SK-N-SH (cell line): ENCODE measurements at regions not wholly inside any gene's neighbourhood (a gene's known extent, or its start where the extent isn't known, plus 50 kb on each side); places are given as distances from the start of the nearest gene placed in this dataset.

Source experiments
- CHD2 ChIP-seq: fragments of 150-350 bp; IDR thresholded peaks from 2 replicates; pipeline ENCODE4 v1.6.1; 2018; ENCODE audit warnings: low read length; ENCODE audit not compliant: partially characterized antibody
- CTCF ChIP-seq: fragments of 200-600 bp; sonication (generic); IDR thresholded peaks from 2 replicates; pipeline ENCODE4 v1.6.1; 2017; ENCODE audit warnings: antibody characterized with exemption, mild to moderate bottlenecking, moderate library complexity
- EP300 ChIP-seq, 2 experiments: IDR thresholded peaks; 2 replicates each; pipeline versions ENCODE4 v1.4.0 to v1.6.1; 2012; ENCODE audit warnings: borderline replicate concordance in 1 of 2, low read depth in 1 of 2, low read length in 1 of 2
- FOXJ3 ChIP-seq: sonication (generic); formaldehyde crosslinking; IDR thresholded peaks from 2 replicates; pipeline ENCODE4 v1.5.1; 2020; ENCODE audit warnings: mild to moderate bottlenecking, missing genetic modification reagents
- MAX ChIP-seq: IDR thresholded peaks from 2 replicates; pipeline ENCODE4 v1.4.0; 2012; ENCODE audit warnings: low read depth
- MXI1 ChIP-seq: IDR thresholded peaks from 2 replicates; pipeline ENCODE4 v1.6.1; 2012; ENCODE audit warnings: mild to moderate bottlenecking, low read depth, low read length, improper control_type of control experiment
- NRF1 ChIP-seq: IDR thresholded peaks from 2 replicates; pipeline ENCODE4 v1.6.1; 2012; ENCODE audit warnings: low read depth, mild to moderate bottlenecking, low read length
- POLR2AphosphoS5 ChIP-seq: IDR thresholded peaks from 2 replicates; pipeline ENCODE4 v1.6.1; 2012; ENCODE audit warnings: low read depth, low read length
- REST ChIP-seq: IDR thresholded peaks from 2 replicates; pipeline ENCODE4 v1.6.1; 2012; ENCODE audit warnings: mild to moderate bottlenecking, low read depth, low read length, moderate library complexity
- SIN3A ChIP-seq: IDR thresholded peaks from 2 replicates; pipeline ENCODE4 v1.6.1; 2012; ENCODE audit warnings: low read depth, mild to moderate bottlenecking, low read length, moderate library complexity, borderline replicate concordance
- USF2 ChIP-seq: fragments of 150-350 bp; IDR thresholded peaks from 2 replicates; pipeline ENCODE4 v1.6.1; 2017; ENCODE audit warnings: antibody characterized with exemption, low read length, low read depth, borderline replicate concordance
- YY1 ChIP-seq: IDR thresholded peaks from 2 replicates; pipeline ENCODE4 v1.4.0; 2012; ENCODE audit warnings: low read depth, mild to moderate bottlenecking

- TF ChIP-seq NRF1 (no peak), CTCF (no peak), SIN3A (no peak), YY1 (no peak), EP300 (IDR thresholded peaks at IDR 0.05; ENCODE audit: borderline replicate concordance in 1 of 2, low read depth in 1 of 2, low read length in 1 of 2) (no peak), MXI1 (no peak), USF2 (no peak), REST (no peak), MAX (no peak), POLR2AphosphoS5 (no peak), FOXJ3 (CRISPR knock-in tag) (no peak), CHD2 (no peak)
Observed at GRCh38 chr18:64693766-64694165, 544.9 kb upstream of the LINC00305 start.
